ENCODE measurements at regions not wholly inside any gene's neighbourhood (a gene's known extent, or its start where the extent isn't known, plus 50 kb on each side); places are given as distances from the start of the nearest gene placed in this dataset.
"Not testable (repeated sequence)": the region's sequence is repeated elsewhere in the genome, so short reads cannot be mapped to it uniquely, and the experiment has no call there.

DNA sequence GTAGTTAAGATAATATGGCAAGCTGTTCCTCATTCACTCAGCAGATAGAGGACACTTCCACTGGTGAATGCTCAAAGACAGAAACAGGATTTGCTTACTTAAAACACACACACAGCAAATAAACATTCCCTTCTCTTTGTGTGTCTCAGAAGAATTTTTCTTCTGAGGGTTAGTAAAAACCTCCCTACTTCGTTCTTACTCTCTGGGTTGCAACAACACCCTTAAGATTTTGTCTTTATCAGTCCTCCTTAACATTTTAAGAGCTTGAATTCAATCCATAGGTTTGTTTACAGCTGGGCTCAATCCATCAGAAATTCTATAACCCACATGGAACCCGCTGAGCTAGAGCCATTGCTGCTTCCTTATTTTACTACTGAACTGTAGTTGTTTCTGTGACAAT lies 237.4 kb upstream of the PIK3R1 start:
- FAIRE-seq, result no peak

DNA sequence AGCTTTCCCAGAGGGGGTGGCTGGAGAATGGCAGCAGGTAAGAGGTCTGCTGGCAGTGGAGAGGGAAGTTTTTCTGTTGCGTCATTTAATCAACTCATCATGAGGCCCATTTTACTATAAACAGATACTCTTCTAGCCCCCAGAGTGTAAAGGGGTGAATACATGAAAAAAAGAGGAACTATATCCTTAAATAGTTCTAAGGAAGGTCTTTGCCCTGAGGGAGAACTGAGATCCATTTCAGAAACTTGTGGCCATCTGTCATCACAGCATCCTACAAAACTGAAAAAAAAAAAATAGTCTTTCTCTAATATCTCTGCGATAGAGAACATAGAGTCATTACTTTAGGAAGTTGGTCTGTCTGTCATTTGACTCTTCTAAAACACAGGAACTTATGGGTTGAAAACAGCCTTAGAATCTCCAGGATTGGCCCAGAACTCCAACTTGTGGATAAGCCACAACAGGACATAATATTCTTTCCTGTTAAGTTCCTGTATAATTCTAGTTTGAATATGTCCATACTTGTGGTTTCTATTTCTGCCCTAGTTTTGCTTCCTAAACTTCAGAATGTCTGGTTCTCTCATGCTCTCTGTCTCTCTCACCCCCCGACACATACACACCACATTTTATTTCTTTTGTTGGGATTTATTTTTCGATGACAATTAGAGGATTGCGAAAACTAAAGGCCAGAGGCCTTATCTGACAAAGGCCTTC lies 238.5 kb upstream of the PIK3R1 start:
- FAIRE-seq, result no peak

DNA sequence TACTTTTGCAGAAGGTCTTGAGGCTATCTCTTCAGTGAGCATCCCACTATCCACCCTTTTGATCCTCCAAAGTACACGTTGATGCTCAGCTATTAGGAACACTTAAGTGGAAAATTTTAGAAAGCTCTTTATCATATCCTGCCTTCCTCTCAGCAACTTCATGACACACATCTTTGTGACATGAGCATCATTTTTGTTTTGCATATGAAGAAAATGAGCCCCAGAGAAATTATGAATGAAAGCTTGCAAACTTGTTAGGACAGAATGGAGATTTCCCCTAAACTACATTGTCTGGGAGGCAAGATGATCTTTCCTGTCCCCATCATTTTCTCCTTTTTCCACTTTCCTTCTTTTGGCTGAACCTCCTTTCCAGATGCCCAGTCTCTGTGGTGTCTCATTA lies 239.4 kb upstream of the PIK3R1 start:
- no peak for FAIRE-seq

DNA sequence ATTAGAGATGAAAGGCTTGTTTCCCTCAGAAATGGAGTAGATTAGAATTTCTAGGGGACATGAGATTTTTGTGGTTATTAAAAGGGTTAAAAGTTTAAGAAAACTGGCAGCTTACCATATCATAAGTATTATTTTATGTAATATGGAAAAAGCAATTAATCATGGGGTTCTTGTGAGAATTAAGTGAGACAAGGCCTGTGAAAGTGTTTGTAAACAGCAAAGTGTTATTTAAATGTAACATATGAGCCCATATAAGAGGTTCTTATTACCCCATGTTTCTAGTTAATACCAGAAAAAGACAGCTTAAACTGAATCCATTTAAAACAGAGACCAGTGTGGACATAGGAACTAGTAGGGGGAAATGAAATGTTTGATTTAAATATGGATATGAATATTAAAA lies 241.1 kb upstream of the PIK3R1 start:
- no peak for FAIRE-seq

DNA sequence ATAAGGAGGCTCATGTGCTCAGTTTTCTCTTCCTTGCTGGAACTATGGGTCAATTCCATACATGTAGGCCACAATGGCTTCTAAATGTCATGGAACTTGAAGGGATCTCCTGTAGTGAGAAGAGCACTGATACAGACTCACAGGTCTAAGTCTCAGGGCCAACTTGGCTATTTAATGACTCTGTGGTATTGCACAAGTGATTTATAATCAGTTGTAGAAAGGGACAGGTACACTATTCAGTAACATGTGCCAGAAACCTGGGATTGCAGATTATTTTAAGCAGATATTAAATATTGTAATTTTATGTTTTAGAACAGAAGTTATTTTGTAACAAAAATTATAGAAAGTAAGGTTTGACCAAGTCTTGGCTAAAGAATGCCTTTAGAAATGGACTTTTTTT lies 241.5 kb upstream of the PIK3R1 start:
- FAIRE-seq, result no peak

DNA sequence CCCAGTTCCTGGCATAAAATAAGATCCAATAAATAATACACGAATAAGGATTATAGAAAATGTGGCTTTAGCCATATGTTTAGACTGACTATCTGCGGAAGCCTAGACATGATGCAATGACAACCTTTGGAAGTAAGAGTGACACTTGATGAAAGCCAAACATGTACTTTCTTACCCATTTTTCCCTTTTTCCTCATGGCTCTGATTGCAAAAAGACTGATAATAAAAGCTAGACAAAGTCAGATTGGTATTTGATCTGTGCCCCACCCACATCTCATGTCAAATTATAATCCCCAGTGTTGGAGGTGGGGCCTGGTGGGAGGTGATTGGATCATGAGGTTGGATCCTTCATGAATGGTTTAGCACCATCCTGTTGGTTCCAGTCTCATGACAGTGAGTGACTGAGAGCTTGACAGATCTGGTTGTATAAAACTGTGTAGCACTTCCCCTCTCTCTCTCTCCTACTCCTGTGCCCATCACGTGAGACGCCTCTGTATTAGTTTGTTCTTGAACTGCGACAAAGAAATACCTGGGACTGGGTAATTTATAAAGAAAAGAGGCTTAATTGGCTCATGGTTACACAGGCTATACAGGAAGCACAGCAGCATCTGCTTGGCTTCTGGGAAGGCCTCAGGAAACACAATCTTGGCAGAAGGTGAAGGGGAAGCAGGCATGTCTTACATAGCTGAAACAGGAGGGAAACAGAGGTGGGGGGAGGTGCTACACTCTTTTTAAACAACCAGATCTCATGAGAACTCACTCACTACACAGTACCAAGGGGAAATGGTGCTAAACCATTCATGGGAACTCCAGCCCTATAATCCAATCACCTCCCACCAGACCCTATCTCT lies 243.4 kb upstream of the PIK3R1 start:
- no peak for FAIRE-seq

DNA sequence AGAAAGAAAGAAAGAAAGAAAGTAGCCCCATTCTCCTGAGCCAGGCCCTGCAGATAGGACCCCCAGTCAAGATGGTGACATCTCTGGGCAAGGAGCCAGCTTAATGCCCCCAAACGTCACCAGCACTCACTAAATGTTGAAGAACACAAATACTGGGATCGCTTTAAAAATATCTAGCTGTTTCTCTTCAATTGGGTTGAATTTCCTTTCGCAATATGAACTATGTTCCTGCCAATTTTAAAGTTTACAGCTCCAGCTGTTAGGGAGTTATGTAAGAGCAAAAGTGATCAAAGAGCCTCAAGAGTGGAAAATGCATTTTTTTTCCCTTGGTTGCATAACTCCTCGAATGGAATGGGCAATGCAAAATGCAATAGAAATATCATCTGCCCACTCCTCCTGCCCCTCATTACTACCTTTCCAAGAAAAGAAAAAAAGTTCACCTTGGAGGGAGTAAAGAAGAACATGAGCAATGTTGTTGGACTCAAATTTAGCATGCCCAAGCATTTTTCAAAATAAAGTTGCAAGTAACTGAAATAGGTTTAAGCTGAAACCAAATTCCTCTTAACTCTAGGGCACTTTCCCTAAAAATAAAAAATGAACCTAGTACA lies 244.2 kb upstream of the PIK3R1 start:
- FAIRE-seq, result no peak

DNA sequence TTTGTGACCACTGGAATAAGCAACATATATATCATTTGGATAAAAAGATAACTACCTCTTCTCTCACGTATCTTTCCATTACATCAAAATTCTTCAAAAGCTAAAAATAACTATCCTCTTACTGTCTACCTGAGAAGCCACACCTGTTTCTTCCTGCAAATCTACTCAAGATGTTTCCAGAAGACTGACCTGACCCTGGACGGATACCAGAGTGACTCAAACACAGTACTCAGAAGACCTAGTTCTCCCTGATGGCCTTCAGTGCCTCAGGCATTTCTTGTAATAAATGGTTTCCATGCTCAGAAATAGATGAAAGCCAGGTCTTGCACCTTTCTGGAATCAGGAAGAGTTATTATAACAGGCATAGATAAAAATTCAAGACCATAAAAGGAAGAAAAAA lies 245.9 kb upstream of the PIK3R1 start:
- no peak for FAIRE-seq

DNA sequence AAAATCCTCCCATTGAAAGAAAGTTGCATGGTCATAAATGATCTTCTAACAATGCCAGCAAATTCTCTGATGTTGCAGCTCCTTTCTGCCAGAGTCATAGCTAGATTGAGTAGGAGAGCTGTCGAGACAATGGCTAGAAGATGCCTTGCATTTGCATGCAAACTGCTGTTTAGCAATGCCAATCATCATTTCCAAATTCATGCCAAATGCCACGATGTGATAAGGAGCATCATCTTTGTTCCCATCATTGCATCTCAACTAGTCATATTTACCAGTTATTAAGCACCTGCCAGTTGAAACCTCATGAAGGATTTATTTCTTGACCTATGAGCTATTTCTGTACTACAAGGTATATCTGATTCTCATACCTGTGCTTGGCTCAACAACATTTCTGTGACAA lies 246.4 kb upstream of the PIK3R1 start:
- FAIRE-seq, result no peak

DNA sequence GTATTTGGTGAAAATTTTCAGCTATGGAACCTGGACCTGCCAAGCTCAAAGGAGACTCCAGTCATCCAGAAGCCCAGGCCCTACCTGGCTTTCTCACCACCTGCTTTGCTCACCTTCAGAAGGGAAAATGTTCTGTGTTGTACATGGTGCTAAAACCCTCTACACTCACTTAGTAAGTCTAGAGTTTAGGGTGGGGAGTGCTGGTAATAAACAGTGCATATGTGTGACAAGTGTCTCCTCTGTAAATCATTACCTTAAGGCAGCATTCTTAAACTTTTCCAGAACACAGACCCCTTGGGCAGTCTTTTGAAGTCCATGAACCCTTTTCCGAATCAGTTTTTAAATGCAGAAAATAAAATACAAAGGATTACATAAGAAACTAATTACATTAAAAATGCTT lies 248.8 kb upstream of the PIK3R1 start:
- FAIRE-seq, result no peak

DNA sequence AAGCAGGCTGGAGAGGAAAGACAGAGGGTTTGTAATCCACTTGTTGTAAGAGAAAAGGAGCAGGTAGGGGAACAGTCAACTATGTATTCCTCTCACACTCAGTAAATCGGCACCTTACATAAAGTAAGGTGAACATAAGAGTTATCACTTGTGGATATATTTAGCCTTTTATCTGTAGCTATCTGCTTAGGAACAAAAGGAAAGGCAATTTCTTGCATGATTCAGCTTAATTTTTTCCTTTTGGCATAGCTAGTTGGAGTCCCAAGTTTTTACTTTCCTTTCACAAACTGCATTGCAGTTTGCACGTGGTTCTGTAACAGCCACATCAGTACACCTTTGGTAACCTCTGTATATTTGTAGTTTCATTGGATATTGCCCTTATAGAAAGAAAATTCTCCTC lies 250.9 kb upstream of the PIK3R1 start:
- no peak for FAIRE-seq

DNA sequence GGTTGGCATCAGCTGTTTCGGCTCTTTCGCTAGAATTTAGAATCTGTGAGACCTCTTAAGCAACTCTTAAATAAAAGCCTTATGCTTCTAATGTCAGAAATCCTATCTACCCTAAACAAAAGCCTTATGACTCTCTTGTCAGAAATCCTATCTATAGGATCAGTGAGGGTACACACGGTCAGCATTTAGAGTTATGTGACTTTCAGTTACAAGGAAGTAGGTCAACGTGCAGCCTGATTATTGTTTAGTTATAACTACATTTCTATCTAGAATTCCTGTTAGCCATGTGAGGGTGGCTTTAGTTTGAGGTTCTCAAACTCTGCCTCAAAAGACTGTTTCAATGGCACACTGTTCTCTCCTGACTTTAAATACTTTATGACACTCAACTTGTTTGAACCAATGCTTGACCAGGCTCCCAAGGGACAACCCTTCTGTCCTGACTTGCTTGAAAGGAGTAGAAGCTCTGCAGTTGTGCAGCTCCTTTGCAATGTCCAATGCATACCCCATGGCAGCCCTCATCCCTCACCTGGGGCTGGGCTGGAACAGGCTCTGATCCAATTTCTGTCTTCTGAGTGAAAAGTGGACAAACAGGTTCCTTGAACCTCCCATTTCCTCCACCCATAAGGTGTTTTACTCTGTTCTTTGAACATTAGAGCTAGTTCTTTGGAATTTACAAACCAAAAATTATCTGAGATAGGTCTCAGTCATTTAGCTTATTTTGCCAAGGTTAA lies 251.6 kb upstream of the PIK3R1 start:
- FAIRE-seq, result no peak

DNA sequence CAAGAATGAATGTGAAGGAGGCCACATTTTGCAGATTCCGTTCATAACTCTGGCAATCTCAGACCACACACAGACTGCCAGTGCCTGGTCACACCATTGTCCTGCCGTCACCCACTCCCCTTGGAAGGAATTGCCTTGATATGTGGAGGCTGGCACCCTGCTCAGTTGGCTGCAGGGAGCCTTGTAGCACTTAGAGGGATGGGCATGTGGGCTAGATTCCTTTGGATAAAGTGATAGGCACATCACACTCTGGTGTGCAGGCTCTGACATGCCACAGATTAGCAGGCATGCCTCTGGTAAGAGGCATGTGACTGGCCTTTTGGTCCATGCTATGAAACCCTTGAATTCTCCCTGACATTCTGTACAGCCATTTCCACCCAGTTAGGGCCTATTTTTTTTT lies 254.6 kb upstream of the PIK3R1 start:
- no peak for FAIRE-seq

DNA sequence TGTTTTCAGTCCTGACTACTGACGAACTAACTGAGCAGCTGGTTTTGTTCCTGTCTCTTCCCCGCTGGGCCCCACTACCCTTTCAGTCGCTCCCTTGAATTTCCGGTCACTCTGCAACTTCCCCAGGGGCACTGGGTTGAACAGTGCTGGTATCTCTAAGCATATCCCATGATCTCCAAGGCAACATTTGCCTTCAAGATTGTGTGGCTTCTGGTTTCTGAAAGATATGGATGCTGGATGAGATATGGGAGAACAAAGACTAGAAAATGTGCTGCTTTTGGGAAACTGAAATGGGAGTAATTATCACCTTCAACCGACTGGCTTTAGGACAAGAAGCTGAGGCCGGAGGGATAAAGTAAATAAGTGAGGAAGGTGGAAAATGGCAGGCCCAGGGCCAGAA lies 258.2 kb upstream of the PIK3R1 start:
- FAIRE-seq, result no peak

DNA sequence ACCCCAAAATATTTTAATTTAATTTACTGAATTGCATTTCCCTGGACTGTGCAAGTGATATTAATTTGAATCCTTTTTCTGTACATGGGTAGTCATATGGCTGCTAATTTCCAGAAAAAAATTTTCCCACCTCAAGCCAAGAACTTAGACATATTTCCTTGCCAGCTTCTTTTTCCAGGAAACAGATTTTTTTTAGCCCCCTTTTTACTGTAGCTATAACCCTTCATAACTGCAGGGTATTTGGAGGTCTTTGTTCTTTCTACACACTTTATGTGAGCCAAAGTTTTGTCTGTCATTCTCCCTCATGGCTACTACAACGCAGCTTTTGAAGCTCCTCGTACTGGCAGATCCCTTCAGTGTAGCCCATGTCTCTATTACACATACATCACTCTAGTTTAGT lies 261.2 kb upstream of the PIK3R1 start:
- no peak for FAIRE-seq

DNA sequence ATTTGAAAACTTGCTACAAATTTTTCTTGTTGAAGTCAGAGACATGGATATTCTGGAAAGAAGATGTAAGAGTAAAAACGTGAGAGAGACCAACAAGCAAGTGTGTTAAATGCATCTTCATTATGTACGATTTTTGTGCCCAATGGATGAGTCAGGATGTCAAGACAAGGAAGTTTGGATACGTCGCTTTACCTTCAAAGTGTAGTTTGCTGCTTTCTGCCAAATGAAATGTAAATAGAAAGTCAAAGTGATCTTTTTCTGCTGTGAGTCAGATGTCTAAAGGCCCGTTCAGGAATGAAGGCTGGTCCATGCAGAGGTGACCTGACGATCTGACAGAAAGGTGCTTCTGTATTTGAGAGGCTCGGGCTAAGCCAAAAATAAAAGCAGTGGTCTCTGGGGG lies 273.1 kb upstream of the PIK3R1 start:
- FAIRE-seq, result no peak

DNA sequence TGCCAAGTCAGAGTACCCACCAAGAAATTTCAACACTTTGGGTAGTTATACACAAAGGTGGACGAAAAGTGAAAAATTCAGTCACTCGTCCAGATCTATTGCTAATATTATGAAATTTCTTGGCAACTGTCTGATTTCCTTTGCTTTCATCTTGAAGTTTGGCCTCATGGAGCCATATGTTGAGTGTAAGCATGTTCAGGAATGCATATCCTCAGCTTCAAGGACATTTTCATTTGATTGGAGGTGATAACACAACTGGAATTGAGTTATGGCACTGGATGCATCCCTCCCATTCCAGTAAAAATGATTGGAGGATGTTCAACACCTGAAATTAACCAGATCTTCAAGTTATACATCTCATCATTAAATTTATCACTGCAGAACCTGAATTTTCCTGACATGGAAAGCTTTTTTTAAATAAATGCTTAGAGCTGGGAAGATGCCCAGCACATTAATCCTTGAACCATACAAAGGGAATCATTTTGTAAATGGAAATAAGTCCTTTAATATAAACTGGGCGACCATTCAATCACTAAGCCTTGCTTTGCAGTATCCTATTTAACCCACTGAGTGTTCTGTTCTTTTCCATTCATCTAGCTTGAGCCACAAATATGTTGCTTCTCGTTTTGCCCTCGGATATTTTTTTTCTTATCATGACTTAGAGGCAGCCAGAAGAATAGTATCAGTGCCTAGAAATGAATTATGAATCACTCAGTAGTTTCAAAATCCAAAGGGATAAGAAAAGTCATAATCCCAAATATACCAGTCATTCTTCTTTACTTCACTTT lies 273.7 kb upstream of the PIK3R1 start:
- FAIRE-seq, result no peak

DNA sequence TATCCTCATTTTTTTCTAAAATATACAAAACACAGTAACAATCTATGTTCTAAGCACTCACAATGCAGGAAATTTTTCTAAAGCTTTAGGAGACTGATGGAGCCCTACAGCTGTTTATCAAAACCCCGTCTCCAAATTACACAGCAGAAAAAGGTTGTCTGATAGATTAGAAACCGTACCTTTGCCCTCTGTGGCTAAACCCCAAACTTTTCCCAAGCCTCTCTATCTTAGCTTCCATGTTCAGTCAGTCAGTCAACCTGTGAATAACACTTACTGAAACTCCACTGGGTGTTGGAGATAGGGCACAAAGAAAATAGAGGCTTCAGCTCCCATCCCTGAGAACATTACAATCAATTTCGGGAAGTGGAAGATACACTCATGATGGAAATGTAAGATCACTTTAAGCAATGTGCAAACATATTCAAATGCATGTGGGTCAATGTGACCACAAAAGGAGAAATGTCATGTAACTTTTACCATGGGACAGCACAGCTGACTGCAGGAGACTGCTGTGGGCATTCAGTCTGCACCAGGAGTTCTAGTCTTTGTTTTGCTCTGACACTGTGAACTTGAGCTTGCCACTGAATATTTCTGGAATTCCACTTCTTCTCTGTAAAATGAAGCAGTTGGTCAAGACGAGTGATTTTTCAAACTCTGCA lies 279.5 kb upstream of the PIK3R1 start:
- no peak for FAIRE-seq

DNA sequence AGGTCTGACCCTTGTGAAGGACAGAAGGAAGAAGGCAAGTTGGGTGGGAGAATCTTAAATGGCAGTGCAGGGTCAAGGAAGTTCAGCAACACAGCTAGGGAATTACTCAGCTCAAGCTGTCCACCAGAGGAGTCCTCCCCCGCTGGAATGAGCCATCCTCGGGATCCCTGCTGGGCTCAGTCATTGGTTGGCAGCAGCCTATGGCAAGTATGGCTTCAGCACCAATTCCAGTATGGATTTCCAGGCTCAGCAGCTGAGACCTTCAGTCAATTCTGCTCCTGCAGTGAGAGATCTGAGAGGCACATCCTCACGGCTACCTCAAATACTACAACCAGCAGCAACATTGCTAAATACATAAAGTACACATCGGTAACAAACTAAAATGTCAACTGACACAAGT lies 280.6 kb upstream of the PIK3R1 start:
- FAIRE-seq, result no peak

DNA sequence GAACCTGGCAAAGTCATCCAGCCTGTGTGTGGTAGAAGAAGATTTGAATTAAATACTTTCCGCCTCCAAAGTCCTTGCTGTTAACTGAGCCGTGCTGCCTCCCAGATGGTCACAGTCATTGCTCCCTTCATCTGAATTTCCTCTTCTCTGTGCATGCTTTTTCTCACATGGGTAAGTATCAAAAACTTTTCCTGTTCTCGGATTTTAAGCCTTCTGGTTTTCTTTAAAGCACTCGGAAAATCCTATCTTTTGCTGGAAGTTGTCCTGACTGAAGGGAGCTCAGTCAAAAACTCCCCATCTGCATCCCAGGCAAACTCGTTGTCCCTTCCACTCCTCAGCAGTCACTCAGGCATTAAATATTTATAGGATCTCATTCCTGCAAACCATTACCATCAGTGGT lies 290.0 kb upstream of the PIK3R1 start:
- FAIRE-seq, result no peak

DNA sequence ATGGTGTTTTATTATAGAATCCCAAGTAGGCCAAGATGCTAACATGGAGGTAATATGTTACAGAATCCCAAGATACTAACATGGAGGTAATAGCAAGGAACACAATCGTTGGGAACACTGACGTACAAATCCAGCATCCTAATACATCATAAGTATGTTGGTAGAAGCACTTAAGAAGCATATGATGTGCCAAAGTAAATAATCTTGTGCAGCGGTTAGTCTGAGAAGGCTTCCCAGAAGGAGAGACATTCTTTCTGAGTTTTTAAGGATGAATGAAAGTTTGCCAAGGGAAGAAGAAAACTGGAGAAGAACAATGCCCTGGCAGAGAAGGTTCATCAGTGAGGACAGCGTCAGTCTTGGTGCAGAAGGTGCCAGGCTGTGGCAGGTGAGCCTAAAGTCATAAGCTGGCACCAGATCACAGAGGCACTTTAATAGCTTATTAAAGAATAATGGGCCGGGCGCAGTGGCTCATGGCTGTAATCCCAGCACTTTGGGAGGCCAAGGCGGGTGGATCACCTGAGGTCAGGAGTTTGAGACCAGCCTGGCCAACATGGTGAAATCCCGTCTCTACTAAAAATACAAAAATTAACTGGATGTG lies 294.5 kb upstream of the PIK3R1 start:
- no peak for FAIRE-seq

DNA sequence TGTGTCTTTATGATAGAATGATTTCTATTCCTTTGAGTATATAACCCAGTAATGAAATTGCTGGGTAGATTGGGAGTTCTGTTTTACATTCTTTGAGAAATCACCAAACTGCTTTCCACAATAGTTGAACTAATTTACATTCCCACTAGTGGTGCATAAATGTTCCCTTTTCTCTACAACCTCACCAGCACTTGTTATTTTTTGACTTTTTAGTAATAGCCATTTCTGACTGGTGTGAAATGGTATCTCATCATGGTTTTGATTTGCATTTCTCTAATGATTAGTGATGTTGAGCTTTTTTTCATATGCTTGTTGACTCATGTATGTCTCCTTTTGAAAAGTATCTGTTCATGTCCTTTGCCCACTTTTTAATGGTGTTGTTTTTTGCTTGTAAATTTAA lies 296.0 kb upstream of the PIK3R1 start:
- not testable (repeated sequence) for FAIRE-seq

All from islet of Langerhans (tissue), 1 donor.